ENCODE measurements at regions not wholly inside any gene's neighbourhood (a gene's known extent, or its start where the extent isn't known, plus 50 kb on each side); places are given as distances from the start of the nearest gene placed in this dataset.
"Not testable (repeated sequence)": the region's sequence is repeated elsewhere in the genome, so short reads cannot be mapped to it uniquely, and the experiment has no call there.

DNA sequence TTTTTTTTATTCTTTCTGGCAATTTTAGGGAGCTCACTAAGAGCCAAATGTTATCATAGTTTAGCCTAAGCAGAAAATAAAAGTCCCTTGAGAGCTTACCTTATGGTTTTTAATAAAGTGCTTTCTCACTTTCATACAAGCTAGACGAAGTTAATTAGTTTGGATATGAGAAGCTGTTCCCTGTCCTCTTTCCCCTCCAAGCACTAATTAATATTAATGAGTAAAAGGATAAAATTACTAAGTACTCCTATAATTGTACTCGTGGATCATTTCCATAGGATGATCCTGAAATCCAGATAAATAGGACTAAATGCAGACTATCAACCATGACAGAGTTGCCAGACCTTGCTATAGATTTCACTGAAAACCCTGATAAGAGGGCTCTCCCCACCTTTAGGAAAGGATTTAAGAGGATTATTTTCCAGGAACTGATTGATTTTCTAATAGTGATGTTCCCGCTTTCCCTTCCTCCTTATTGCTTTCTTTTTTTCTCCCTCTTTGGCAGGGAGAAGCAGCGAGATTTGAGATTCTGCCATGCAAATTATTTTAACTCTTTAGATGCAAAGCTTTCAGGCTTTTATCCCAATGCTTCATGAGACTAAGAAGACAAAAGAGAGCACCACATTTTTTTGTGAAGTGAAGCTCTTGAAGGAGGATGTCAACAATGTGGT lies 58.3 kb upstream of the HECW1 start:
- DNase-seq: no peak

DNA sequence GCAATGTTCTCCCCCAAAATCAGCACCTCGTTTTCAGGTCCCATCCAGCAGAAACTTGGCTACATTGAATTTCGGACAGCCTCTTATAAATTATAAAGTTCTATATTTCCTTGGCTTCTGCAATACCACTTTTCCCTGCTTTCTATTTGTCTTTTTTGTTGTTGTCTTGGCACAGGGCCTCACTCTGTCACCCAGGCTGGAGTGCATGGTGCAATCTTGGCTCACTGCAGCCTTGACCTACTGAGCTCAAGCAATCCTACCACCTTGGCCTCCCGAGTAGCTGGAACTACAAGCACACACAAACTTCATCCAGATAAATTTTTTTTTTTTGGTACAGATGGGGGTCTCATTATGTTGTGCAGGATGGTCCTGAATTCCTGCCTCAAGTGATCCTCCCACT lies 55.3 kb upstream of the HECW1 start:
- no peak for DNase-seq

DNA sequence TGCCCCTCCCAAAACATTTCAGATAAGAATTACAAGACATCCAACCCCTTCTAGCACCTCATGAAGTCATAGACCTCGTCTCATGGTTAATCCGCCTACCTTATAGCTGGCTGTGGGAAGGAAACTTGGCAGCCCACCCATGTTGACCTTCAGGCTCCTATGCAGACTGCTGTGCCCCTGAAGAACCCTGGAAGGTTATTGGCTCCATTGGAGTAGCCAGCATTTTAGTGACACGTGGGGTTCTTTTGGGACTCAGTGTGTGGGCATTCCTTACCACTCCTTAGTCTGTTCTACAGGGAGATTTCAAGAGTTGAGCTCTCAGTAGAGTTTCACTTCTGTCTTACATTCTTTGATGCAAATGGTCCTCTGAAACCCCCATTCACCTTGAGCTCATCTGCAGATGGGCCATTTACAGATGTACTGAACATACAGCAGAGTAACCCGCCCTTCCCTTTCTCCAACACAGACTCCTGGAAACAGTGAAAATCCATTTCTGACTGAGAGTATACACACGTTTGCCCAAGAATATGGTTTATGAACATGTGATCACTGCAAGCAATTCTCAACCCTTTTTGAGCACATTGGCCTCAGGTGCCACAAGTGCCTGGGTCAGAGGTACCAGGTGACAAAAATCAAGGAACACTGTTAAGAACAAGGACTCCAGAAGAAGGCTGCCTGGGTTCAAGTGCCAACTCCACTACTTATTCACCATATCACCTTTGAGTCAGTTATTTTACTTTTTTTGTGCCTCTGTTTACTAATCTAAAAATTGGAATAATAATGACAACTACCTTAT lies 54.0 kb upstream of the HECW1 start:
- no peak for DNase-seq

DNA sequence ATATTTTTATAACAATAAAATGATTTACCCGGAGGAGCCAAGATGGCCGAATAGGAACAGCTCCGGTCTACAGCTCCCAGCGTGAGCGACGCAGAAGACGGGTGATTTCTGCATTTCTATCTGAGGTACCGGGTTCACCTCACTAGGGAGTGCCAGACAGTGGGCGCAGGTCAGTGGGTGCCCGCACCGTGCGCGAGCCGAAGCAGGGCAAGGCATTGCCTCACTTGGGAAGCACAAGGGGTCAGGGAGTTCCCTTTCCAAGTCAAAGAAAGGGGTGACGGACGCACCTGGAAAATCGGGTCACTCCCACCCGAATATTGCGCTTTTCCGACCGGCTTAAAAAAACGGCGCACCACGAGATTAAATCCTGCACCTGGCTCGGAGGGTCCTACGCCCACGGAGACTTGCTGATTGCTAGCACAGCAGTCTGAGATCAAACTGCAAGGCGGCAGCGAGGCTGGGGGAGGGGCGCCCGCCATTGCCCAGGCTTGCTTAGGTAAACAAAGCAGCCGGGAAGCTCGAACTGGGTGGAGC lies 53.3 kb upstream of the HECW1 start:
- DNase-seq: not testable (repeated sequence)

Measured in left hindlimb (tissue), 1 donor.